Activated naive CD4-positive, alpha-beta T cell treated with anti-CD3 and anti-CD28 coated beads, Interleukin-2, amount 50 U/mL, for 16 hours (primary cell): ENCODE measurements at regions not wholly inside any gene's neighbourhood (a gene's known extent, or its start where the extent isn't known, plus 50 kb on each side); places are given as distances from the start of the nearest gene placed in this dataset.
"Not testable (repeated sequence)": the region's sequence is repeated elsewhere in the genome, so short reads cannot be mapped to it uniquely, and the experiment has no call there.

Experiments used
- DNase-seq: peaks from one replicate; pipeline ENCODE4 v3.0.0-alpha.2; 2020

GRCh38 chr2:129923265-129924091 is 56.0 kb upstream of the RAB6C start:
- peak; percentile 23 for DNase-seq

GRCh38 chr2:129924115-129924514 is 55.4 kb upstream of the RAB6C start:
- DNase-seq: not testable (repeated sequence)

- DNase-seq: no peak
These were observed 54.1 kb upstream of the RAB6C start for GRCh38 chr2:129925381-129925780.

GRCh38 chr2:129927696-129928095 is 51.8 kb upstream of the RAB6C start:
- DNase-seq: no peak

GRCh38 chr2:129929321-129930290 is 49.9 kb upstream of the RAB6C start:
- no peak for DNase-seq
